ENCODE measurements at regions not wholly inside any gene's neighbourhood (a gene's known extent, or its start where the extent isn't known, plus 50 kb on each side); places are given as distances from the start of the nearest gene placed in this dataset.

- Mint-ChIP-seq H3K4me3 (no peak overlapping the region), H3K27me3 (ENCODE audit: low read depth) (peaks cover 8% of the 10 kb centered on the region), H3K36me3 (ENCODE audit: insufficient read depth) (no peaks in the 10 kb centered on the region), H3K9me3 (no peaks in the 10 kb centered on the region), H3K4me1 (ENCODE audit: low read depth) (no peaks in the 10 kb centered on the region)
- DNase-seq (no peak), ATAC-seq (no peak)
These were observed 202.5 kb upstream of the GPR26 start for GRCh38 chr10:123463698-123464097.

- no peaks in the 10 kb centered on the region for H3K4me1 Mint-ChIP-seq (ENCODE audit: low read depth)
- H3K4me3 Mint-ChIP-seq = no peak overlapping the region
- no peak for DNase-seq
- H3K9me3 Mint-ChIP-seq = no peaks in the 10 kb centered on the region
- no peaks in the 10 kb centered on the region for H3K36me3 Mint-ChIP-seq (ENCODE audit: insufficient read depth)
- H3K27me3 Mint-ChIP-seq (ENCODE audit: low read depth) = peaks cover 6% of the 10 kb centered on the region
- no peak for ATAC-seq
These were observed 201.5 kb upstream of the GPR26 start for GRCh38 chr10:123464430-123465323.

DNA sequence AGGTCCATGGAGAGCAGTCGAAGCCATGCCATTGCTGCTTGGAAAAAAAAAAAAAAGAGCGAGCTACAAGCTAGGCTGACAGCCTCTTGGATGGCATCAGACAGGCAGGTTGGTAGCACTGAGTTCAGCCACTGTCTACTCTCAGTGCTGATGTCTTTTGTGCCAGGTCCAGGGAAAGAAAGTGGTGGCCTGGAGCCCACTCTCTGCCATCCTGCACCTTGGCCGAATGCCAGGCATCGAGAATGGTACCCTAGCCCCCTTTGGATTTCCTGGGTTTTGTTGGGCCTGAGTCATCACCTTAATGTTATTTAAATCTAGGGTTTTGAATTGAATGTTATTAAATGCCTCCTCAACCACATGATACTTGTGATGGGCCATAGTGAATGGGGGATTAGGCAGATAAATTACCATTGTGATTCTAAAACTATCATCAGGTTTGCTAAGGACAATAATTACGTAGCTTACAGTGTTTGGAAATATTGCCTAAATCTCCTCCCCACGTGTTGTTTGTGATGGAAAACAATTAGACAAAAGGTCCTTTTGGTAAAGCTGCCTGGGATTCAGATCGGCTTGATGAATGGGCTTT lies 195.7 kb upstream of the GPR26 start:
- Mint-ChIP-seq H3K4me1 (ENCODE audit: low read depth) (no peaks in the 10 kb centered on the region), H3K9me3 (no peaks in the 10 kb centered on the region), H3K4me3 (no peak overlapping the region), H3K27me3 (ENCODE audit: low read depth) (peaks cover 6% of the 10 kb centered on the region), H3K36me3 (ENCODE audit: insufficient read depth) (no peaks in the 10 kb centered on the region)
- DNase-seq = no peak
- no peak for ATAC-seq

GRCh38 chr10:123471811-123472210 lies 194.3 kb upstream of the GPR26 start:
- Mint-ChIP-seq H3K4me1 (ENCODE audit: low read depth) (no peaks in the 10 kb centered on the region), H3K27me3 (ENCODE audit: low read depth) (peaks cover 6% of the 10 kb centered on the region), H3K36me3 (ENCODE audit: insufficient read depth) (no peaks in the 10 kb centered on the region), H3K9me3 (no peaks in the 10 kb centered on the region), H3K4me3 (no peak overlapping the region)
- no peak for DNase-seq
- no peak for ATAC-seq

DNA sequence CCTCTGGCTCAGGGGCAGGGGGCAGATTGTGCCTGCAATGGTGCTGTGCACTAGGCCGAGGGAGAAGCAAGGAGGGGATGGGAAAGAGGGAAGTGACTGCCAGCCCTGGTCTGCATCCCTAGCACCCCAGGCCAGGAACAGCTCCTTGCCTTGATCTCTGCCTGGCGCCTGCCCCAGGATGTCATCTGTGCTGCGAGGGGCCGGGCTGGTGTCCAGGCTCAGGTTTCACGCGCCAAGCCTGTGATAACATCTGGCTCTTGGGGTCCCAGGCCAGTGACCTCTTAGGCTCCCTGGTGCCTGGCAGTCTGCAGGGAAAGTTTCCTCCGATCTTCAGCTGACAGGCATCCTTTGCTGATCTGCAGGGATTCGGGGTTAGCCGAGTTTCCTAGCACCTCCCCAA lies 193.5 kb upstream of the GPR26 start:
- Mint-ChIP-seq H3K4me1 (ENCODE audit: low read depth) (no peaks in the 10 kb centered on the region), H3K9me3 (no peaks in the 10 kb centered on the region), H3K27me3 (ENCODE audit: low read depth) (peaks cover 6% of the 10 kb centered on the region), H3K4me3 (no peak overlapping the region), H3K36me3 (ENCODE audit: insufficient read depth) (no peaks in the 10 kb centered on the region)
- no peak for DNase-seq
- no peak for ATAC-seq

DNA sequence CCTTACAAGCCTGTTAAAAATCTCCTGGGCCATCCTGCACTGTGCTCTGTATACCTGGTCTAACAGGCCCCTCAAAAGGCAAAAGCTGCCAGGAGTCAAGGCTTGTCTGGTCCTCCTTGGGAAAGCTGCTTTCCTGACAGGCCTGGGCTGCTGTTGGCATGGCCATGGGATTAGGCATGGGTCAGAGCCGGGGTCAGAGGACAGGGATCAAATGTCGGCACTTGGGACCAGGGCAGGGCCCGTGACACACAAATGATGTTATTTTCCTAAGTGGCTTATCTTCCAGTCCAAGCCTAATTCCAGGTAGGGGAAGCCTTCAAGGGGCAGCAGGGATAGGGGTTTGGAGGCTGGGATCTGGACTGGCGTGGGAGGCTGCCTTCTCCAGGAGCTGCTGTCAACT lies 191.5 kb upstream of the GPR26 start:
- Mint-ChIP-seq H3K9me3 (no peaks in the 10 kb centered on the region), H3K36me3 (ENCODE audit: insufficient read depth) (no peaks in the 10 kb centered on the region)

GRCh38 chr10:123475466-123475865 lies 190.7 kb upstream of the GPR26 start:
- Mint-ChIP-seq H3K4me3 (no peak overlapping the region), H3K27me3 (ENCODE audit: low read depth) (peaks cover 12% of the 10 kb centered on the region), H3K36me3 (ENCODE audit: insufficient read depth) (no peaks in the 10 kb centered on the region), H3K4me1 (ENCODE audit: low read depth) (no peaks in the 10 kb centered on the region), H3K9me3 (no peaks in the 10 kb centered on the region)
- no peak for DNase-seq
- no peak for ATAC-seq

More for the DNA sequence above, 191.5 kb upstream of the GPR26 start:
- Mint-ChIP-seq H3K27me3 (ENCODE audit: low read depth) (peaks cover 6% of the 10 kb centered on the region), H3K4me3 (no peak overlapping the region), H3K4me1 (ENCODE audit: low read depth) (no peaks in the 10 kb centered on the region)
- ATAC-seq (no peak), DNase-seq (no peak)

- Mint-ChIP-seq H3K4me1 (ENCODE audit: low read depth) (no peaks in the 10 kb centered on the region), H3K4me3 (no peak overlapping the region), H3K36me3 (ENCODE audit: insufficient read depth) (no peaks in the 10 kb centered on the region), H3K9me3 (no peaks in the 10 kb centered on the region), H3K27me3 (ENCODE audit: low read depth) (peaks cover 17% of the 10 kb centered on the region)
- DNase-seq = no peak
- ATAC-seq = no peak
These were observed 188.0 kb upstream of the GPR26 start for GRCh38 chr10:123478116-123478515.

DNA sequence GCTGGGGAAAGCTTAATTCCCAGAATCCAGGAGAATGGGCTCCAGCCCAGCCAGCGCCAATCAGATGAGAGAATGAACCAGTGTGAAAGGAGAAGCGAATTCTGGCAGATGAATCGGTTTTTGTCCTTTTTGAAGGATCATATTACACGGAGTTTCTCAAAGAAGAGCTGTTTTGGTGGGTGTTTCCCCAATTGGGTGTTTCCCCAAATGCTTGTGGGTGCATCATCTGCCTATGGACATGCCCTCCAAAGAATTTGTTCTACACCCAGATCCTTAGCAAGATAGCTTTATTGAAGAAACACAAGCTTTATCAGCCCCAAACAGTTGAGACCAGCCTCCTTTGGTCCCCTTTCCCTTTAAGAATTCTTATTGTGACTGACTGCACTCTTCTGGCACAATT lies 186.5 kb upstream of the GPR26 start:
- ATAC-seq (no peak), DNase-seq (no peak)
- Mint-ChIP-seq H3K36me3 (ENCODE audit: insufficient read depth) (no peaks in the 10 kb centered on the region), H3K4me3 (no peak overlapping the region), H3K9me3 (no peaks in the 10 kb centered on the region), H3K4me1 (ENCODE audit: low read depth) (no peaks in the 10 kb centered on the region), H3K27me3 (ENCODE audit: low read depth) (peaks cover 14% of the 10 kb centered on the region)

- no peak overlapping the region for H3K4me3 Mint-ChIP-seq
- H3K27me3 Mint-ChIP-seq (ENCODE audit: low read depth) = peaks cover 14% of the 10 kb centered on the region
- DNase-seq (no peak), ATAC-seq (no peak)
- H3K9me3 Mint-ChIP-seq = no peaks in the 10 kb centered on the region
- H3K36me3 Mint-ChIP-seq (ENCODE audit: insufficient read depth) = no peaks in the 10 kb centered on the region
- no peaks in the 10 kb centered on the region for H3K4me1 Mint-ChIP-seq (ENCODE audit: low read depth)
These were observed 185.8 kb upstream of the GPR26 start for GRCh38 chr10:123480344-123480743.

GRCh38 chr10:123480845-123481244 lies 185.3 kb upstream of the GPR26 start:
- H3K4me1 Mint-ChIP-seq (ENCODE audit: low read depth) = no peaks in the 10 kb centered on the region
- DNase-seq (no peak), ATAC-seq (no peak)
- peaks cover 14% of the 10 kb centered on the region for H3K27me3 Mint-ChIP-seq (ENCODE audit: low read depth)
- no peaks in the 10 kb centered on the region for H3K9me3 Mint-ChIP-seq
- H3K4me3 Mint-ChIP-seq = no peak overlapping the region
- H3K36me3 Mint-ChIP-seq (ENCODE audit: insufficient read depth) = no peaks in the 10 kb centered on the region

DNA sequence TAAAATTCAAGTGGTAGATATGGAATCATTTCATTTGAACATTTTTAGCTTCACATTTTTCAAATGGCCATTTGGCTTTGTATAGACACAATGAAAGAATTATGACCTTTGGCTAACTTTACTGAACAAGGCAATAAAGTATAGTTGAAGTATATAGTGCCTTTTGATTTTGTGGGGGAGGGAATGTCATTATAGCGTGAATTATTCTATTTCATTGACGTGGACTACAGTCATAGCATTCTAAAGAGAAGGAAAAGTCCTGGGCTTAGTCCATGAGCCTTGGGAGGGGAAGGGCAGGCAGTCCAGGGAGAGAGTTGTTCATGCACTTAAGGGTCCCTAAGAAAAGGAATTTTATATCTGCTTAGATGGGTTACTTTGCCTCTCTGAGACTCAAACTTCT lies 181.4 kb upstream of the GPR26 start:
- H3K27me3 Mint-ChIP-seq (ENCODE audit: low read depth) = peaks cover 19% of the 10 kb centered on the region

DNA sequence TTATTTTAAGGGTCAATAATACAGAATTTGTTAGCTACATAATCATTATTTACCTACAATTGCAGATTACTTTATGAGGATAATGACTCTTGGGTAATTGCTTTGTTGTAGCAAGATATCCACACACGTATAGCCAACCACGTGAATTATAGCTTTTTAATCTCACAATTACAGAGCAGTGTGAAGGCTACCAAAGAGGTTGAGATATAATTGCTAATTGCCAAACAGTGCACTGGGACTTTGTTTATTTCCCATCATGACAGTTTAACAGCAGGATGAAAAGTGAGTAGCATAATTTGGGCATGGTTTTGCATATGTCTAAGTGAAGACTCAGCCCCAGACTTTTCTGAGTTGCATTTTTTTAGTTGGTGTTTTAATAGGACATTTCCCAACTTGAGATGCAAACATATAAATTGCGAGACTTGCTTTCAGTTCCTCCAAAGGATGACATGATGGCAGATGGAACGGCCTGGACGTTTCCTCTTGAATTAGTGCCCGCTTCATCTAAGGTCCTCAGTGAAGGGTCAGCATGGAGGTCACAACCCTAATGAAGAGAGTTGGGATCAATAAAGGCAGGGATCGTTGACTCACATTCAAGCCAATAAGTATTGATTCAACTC lies 180.7 kb upstream of the GPR26 start:
- ATAC-seq (no peak), DNase-seq (no peak)
- peaks cover 14% of the 10 kb centered on the region for H3K27me3 Mint-ChIP-seq (ENCODE audit: low read depth)
- H3K36me3 Mint-ChIP-seq (ENCODE audit: insufficient read depth) = no peaks in the 10 kb centered on the region
- no peaks in the 10 kb centered on the region for H3K9me3 Mint-ChIP-seq
- H3K4me3 Mint-ChIP-seq = no peak overlapping the region
- H3K4me1 Mint-ChIP-seq (ENCODE audit: low read depth) = no peaks in the 10 kb centered on the region

More for the DNA sequence above, 181.4 kb upstream of the GPR26 start:
- DNase-seq = no peak
- Mint-ChIP-seq H3K4me3 (no peak overlapping the region), H3K4me1 (ENCODE audit: low read depth) (no peaks in the 10 kb centered on the region), H3K36me3 (ENCODE audit: insufficient read depth) (no peaks in the 10 kb centered on the region), H3K9me3 (no peaks in the 10 kb centered on the region)
- no peak for ATAC-seq

DNA sequence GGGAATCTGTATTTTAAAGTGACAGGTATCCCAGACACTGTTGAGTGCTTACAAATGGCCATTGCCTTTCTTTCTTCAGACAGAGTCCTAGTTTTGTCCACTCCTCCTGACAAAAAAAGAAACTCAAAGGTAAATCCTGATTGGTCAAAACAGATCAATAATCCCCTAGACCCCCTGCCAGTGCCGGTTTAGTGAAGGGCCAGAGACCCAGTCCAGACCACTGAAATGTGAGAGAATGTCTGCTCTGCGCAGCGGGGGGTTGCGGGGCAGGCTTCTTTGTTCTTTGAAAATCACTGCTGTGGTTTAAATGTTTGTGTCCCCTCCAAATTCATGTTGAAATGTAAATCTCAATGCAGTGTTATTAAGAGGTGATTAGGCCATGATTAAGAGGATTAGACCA lies 177.7 kb upstream of the GPR26 start:
- no peak overlapping the region for H3K4me3 Mint-ChIP-seq
- ATAC-seq (no peak), DNase-seq (no peak)
- H3K9me3 Mint-ChIP-seq = no peaks in the 10 kb centered on the region
- H3K27me3 Mint-ChIP-seq (ENCODE audit: low read depth) = peaks cover 22% of the 10 kb centered on the region
- H3K4me1 Mint-ChIP-seq (ENCODE audit: low read depth) = no peaks in the 10 kb centered on the region
- no peaks in the 10 kb centered on the region for H3K36me3 Mint-ChIP-seq (ENCODE audit: insufficient read depth)

DNA sequence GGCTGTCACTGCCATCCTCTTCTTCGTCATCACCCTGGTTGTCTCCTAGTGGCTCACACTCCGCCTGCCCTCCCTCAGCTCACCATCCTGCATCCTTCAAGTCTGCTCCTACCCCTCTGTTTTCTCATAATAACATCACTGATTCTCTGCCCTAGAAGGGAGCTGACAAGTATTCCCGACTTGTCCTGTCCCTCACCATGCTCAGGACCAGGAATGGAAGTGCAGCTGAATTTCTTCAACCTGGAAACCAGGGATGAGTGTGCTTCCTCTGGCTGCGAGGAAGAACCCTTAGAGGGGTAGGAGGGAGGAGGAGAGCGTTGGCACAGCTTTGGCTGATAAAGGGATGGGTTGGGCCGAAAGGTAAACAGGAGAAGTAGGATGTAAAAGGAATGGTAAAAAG lies 174.8 kb upstream of the GPR26 start:
- Mint-ChIP-seq H3K4me1 (ENCODE audit: low read depth) (no peaks in the 10 kb centered on the region), H3K36me3 (ENCODE audit: insufficient read depth) (no peaks in the 10 kb centered on the region), H3K4me3 (no peak overlapping the region), H3K27me3 (ENCODE audit: low read depth) (peaks cover 23% of the 10 kb centered on the region), H3K9me3 (no peaks in the 10 kb centered on the region)
- ATAC-seq = no peak
- no peak for DNase-seq

Data from activated T-cell treated with anti-CD3 and anti-CD28 coated beads, Interleukin-2, amount 50 U/mL, for 4 hours (primary cell).